ENCODE measurements at regions not wholly inside any gene's neighbourhood (a gene's known extent, or its start where the extent isn't known, plus 50 kb on each side); places are given as distances from the start of the nearest gene placed in this dataset.
"Not testable (repeated sequence)": the region's sequence is repeated elsewhere in the genome, so short reads cannot be mapped to it uniquely, and the experiment has no call there.

DNA sequence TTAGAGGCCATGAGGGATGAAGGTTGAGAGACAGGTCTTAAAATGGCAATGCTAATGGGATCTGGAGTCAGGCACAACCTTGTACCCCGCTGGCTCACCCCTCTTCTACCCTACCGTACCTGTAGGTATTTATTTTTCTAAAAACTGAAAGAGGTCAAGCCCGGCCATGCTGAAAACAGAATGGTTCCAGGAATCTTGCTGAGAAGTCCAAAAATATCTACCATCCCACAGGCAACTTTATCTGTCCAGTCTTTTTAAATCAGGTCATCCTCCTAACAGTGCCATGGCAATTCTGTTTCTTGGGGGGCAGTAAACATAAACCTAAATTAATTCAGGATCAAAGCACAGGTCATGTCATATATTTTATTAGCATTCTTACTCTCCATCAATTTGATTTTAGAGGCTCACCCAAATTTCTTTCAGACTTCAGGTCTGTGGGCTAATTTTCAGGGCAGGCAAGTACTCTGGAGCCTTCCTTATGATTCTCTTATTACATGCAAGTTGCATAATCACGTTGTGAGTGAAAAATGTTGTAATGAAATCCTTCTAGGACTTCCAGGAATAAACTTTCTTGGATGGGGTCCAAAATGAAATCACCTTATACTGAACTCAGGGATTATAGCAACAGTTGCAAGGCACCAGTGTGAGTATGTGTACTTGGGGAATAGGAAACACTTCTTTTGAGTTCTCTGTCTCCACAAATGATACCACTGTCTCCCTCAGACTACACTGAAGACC is 102.7 kb upstream of the NREP start:
- DNase-seq: no peak

DNA sequence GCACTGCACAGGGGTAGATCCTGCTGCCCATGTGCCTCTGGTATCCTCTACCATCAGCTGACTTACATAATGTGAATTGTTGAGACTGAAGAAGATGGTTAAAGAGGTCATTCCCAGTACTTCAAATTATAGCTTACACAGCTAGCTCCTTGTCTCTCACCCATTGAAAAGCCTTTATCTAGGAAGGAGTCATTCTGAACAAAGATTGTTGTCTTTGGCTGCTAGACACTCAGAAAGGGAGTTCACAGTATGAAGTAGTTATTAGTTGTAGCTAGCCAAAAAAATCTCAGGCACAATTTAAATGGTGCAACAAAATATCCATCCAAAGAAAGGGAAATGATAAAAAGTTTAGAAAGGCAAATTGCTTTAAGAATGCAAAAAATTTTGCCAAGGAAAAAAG is 102.0 kb upstream of the NREP start:
- no peak for DNase-seq

DNA sequence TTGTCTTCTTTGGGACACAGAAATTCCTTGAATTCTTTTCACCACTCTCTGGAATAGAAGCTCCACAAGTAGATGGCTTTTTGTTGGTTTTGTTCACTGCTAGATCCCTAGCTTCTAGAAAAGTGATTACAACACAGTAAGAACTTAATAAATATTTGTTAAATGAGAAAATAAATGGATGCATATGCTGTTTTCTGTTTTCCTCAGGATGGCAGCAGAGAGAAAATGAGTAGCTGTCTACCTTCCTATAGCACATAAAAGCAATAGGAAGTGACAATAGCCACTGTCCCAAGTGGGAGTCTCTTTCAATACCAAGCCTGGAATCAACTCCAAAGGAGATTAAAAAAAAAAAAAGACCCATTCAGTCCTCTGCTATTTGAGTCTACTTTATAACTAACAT is 100.6 kb upstream of the NREP start:
- DNase-seq: no peak

DNA sequence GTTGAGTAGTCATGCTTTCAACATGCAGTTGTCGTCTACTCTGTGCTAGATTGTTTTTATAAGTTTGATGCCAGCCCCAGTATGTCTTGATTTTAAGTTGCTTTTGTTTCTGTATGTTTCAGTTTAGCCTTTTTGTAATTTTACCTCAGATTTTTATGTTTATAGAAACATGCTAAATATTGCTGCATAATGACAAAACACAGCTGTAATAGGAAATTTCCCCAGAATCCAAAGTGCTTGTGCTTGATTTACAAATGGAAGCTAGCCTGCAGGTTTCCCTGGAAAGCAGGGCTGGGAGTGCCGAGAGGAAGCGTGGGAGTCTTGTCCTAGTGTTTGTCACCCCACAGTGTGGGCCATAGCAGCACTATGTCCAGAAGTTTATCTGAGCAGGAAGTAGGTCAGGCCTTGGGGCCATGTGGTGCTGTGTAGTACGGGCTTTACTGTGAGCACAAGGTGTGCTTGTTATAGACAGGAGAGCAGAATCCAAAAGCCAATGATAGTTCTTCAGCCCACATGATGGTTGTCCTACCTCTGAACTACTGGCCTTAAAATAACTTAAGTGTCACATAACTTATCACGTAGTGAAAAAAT is 100.0 kb upstream of the NREP start:
- DNase-seq: no peak

DNA sequence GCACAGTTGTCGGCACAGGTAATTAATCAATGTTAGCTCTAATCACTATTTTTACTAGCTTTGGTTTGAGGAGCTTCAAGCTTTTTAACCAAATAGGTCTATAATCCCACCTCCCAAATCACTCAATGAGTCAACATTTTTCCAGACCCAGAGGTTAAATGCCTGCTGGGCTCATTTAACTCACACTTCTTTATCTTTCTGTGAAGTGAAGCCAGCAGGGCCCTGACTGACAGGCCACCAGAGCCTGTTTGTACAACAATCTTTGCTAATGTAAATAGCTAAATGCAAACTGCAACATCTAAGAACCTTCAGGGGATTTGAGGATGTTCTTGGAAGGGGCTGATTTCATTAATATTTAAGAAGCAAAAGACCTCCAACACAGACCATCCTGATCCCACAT is 98.4 kb upstream of the NREP start:
- no peak for DNase-seq

DNA sequence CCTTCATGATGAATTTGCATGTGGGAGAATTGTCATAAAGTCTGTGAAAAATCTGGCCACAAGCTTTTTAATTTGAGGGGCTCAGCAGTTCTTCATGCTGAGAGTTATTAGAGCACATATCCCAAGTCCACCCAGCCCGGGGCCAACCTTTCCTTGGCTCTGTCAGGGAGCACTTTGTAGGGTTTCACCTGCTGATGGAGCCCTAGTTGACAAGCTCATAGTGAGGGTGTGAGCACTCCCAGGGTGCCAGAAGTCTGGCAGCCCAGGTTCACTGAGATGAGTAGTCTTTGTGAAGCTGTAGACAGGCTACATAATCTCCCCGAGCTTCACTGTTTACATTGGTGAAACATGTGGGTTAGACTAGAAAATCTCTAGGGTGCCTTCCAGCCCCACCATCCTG is 97.2 kb upstream of the NREP start:
- no peak for DNase-seq

DNA sequence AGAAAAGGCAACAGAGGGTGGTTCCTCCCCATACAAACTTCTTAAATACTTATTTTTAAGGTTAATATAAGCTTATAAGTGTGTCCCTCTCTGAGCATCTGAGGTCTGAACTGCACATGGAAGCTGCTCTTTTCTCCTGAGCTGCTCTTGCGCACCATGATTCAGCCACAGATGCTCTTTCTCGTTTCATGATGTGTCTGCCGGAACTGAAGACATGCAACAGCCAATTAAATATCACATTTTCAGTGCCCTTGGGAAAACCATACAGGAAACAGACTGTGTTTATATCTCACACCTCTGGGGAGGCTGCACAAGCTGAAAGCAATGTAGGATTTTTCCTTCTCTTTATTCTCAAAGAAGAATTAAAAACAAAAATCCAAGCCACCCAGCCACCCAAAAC is 96.8 kb upstream of the NREP start:
- DNase-seq: no peak

DNA sequence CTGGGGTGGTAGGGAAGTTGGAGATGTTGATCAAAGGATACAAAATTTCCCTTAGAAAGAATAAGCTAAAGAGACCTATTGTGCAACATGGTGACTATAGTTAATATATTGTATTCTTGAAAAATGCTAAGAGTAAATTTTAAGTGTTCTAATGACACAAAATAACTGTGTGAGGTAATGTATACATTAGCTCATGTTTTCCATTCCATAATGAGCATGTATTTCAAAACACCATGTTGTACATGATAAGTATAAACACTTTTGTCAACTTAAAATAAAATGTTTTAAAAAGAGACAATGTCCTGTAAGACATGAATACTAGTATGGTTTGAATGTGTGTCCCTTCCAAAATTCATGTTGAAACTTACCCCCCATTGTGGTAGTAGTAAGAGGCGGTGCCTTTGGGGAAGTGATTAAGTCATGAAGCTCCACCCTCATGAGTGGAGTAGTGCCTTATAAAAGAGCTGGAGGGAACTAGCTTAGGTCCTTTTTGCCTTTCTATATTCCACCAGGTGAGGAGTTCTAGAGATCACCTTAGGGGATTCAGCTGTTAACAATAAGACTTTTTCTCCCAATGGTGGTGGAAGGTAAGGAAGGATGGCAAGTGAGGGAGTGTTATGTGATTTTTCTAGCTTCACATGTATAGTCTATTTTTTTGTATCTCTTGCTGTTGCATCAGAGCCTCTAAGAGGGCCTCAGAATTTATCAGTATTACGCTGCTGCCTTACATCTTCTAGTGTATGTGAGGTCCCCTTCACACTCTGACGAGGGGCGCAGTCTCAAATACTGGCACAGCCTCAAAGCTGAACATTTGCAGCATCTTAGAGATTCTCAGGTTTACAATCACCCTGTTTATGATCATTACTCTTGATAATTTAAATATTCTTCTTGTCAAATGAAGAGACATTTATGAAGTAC is 94.9 kb upstream of the NREP start:
- DNase-seq: no peak

DNA sequence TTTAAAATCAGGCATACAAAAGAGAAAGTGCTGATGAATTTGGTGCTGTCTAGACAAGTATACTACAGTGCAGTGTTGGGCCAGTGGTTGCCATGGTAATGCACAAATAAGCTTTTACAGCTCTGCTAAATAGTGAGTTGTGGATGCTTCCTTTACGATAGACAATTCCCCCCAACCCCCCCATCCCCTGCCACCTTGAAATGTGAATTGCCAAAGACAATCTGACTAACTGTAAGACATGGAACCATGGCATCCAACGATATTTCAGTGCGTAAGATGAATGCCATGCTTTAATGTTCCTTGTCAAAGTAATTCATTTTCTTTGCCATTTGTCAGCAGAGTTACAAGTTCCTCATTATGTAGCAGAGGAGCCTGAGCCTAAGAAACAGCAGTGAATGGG is 91.5 kb upstream of the NREP start:
- peak; percentile 17 for DNase-seq

DNA sequence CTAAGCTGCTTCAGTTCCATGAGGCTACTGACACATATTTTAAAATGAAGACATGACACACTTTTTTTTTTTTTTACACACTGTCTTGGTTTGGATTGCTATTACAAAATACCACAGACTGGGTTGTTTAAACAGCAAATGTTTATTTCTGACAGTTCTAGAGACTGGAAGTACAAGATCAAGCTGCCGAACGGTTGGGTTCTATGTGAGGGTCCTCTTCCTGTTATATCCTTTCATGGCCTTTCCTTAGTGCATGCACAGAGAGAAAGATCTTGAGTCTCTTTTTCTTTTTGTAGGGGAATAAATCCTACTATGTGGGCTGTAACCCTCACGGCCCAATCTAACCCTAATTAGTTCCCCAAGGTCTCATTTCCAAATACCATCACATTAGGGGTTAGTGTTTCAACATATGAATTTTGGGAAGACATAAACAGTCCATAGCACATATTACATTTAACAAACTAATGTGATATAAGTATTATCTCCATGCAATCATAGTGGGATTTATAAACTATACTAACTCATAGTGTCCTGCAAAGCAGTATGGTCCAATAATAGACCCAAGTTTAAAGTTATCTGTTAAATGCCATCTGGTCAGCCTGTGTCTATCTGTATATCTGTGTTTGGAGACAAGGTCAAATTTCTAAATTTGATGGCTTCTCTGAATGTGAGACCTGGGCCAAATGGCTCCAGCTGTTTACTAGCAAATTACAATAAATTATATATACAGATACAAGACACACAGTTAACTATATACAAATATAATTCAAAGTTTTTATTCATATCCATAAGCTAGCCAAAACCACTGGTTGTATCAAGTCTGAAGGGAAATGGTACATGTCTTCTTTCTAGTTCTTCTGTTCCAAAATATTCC is 90.3 kb upstream of the NREP start:
- DNase-seq: no peak

DNA sequence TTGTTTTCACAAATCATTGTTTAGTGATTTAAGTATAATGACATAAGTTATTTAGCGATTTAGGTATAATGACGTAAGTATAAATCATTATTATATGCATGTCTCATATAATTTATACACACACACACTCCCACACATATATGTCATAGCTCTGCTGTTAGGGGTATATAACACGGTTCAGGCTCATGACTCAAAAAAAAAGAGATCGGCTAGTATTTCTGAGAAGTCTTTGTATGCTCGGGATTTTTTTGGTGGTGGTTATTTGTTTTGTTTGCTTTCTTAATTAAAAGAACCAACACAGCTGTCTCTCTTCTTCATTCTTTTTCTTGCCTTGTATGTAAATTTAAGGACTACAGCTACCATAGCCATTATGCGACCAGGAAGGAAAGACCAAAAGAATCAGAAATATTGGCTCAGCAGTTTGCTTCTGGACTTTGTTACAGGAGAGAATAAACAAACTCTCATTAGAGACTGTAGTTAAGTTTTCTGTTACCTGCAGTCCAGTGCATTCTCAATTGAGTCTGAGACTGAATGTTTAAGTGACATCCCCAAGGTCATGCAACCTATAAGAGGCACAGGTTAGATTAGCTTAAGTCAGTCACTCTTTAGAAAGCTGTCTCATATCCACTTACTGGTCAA is 83.2 kb upstream of the NREP start:
- no peak for DNase-seq

DNA sequence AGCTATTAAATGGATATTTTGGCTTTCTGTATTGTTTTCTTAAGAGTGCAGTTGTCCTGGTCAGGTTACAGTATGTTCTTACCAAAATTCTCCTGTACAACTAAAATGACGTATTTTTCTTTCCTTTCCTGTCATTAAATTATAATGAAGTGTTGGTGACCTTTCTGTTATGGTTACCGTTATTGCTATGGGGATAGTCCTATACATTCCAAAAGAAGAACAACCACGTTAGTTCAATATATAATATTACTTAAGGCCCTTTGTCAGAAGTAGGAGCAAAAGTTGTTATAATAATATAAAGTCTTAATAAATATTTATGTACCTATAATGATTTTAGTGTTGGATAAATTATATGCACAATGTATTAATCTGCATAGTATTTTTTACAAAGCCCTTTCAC is 82.4 kb upstream of the NREP start:
- DNase-seq: no peak

DNA sequence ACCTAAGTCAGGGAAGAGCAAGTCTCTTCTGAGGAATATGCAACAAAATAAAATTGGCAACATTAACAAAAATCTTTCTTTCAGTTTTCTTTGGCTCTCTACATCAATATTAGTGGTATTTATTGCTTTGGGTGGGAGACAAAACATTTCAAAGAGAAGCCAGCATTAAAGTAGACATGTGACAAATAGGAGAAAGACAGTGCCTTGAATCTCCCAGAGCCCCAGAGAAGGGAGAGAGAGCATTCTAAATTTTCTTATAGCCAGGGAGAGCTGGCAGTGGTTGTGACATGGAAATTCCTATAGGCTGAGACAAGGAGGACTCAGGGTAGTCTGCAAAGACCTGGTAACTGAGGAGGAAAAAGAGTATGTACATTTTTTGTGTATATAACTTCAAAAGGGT is 79.4 kb upstream of the NREP start:
- no peak for DNase-seq

DNA sequence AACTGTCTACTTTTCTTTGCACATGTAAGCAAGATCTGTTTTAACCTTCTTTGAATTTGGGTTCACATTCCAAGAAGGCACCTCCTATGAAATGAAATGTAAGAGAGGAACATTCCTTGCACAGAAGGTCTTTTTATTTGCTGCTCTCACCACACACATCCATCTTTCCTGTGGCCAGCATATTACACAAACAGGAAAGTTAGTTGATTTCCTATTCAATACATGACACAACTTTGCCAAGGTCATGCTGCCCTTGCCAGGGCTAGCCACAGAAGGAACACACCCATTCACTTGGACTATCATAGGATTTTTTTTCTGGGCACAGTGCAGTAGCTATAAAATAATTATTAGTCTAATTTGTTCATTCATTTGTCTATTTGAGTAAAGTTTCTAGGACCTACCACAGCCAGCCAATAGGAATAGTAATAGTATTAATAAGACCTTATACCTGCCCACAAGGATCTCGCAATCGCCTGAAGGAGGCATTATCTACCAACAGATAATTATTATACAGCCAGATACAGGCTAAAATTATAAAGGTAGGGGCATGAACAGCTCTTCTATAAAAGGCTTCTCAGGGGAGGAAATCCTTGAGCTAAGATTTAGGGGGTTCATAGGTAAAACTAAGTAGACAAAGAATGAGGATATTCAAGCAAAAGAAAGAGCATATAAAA is 78.1 kb upstream of the NREP start:
- DNase-seq: no peak

DNA sequence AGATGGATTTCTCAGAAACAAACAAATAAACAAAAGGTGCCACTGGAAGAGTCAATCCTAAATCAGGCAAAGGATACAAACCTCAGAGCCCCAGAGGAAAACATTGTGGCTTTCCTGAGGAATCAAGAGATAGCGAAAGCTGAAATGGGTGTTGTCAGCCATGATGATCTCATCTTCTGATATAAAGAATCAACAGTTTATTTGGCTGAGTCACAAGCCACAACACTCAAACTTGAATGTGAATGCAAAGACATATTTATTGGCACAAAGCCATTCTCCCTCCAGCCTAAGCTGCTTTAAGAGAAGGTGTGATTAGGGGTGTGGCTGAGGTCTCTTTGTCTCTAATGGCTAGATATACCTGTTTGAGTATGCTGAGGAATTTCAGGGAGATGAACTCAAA is 73.3 kb upstream of the NREP start:
- peak; percentile 9 for DNase-seq

DNA sequence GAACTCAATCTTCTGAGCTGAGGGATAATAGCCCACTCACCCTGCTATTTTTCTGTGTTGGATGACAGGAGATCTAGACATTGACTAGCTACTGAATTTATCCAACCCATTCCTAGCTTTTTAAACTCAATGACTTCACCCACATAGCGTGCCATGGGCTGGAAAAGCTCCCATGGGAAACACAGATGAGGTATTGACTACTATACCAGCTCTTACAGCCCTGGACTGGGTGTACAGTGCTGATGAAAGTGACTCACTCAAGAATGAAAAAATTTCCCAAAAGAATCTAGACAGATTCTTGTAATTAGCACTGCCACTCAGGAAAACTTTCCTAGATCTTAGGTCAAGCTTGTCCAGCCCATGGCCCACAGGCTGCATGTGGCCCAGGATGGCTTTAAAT is 72.7 kb upstream of the NREP start:
- DNase-seq: no peak

DNA sequence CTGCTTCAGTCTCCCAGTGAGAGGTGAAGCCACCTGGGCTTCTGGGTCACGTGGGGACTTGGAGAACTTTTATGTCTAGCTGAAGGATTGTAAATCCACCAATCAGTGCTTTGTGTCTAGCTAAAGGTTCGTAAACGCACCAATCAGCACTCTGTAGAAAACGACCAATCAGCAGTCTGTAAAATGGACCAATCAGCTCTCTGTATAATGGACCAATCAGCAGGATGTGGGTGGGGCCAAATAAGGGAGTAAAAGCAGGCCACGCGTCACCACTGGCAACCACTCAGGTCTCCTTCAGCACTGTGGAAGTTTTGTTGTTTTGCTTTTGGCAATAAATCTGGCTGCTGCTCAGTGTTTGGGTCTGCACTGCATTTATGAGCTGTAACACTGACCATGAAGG is 69.1 kb upstream of the NREP start:
- no peak for DNase-seq

DNA sequence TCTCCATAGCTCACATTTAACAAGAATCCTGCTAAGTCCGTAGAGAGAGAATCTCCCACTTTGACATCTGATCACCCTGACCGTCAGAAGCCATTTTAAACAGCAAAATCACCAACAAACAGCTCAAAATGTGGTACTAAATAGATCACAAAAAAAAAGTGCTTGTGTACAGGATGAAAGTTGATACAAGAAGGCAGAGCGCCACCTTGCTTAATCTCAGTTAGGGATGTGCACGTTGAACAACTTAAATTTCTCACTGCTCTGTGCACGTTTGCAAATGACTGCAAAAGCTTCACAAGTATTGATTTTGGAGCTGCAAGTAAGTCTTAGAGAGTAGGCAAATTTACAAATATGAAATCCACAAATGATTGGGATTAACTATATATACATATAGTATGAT is 63.1 kb upstream of the NREP start:
- DNase-seq: no peak

DNA sequence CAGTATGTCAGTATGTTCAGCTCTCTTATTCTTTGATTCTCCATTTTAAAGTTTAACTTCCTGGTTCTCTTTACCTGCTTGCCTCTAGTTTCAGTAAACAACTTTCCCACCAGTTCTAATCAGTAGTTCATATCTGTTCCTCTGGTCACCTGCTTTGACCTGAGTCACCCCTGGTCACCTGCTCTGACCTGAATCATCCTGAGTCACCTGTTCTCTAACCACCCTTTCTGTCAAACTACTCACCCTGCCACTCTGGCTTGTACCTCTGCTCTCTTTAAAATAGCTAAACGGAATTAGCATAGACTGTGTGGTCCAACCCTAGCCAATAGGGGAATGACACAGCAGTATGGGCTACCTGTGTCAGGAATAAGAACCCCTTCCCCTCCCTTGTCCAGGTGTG is 62.0 kb upstream of the NREP start:
- DNase-seq: not testable (repeated sequence)

DNA sequence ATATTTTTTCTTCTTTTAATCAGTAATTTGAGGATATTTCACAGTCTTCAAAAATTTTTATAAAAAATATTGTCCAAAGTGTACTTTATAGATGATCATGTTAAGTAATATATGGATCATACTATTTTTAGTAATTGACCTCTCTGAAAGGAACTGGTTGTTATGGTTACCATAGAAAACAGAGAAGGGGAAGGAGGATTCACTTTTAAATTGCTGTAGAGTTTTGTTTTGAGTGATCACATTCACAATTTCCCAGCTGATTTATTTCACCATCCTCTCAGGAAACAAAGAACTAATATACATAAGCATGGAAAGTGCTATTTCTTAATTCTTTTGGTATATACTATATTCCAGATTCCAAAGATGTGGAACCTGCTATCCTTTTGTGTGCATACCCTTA is 56.5 kb upstream of the NREP start:
- DNase-seq: no peak

DNA sequence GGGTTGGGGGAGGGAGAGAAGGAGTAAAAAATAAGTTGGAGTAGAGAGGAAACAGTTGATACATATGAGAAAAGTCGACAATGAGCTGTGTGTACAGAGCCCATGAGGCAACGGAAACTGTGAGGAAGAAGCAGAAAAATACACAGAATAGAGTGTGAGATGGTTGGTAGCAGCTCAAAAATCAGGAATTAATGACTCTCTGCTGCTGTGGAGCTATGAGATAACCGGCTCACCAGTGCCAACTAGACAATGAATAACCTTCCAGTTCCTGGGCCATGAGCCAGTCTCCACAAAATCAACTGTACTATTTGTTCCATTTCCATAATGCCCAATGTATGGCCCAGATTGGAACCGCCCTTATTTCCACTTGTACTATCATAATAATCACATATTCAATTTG is 53.1 kb upstream of the NREP start:
- no peak for DNase-seq
